ENCODE measurements at regions not wholly inside any gene's neighbourhood (a gene's known extent, or its start where the extent isn't known, plus 50 kb on each side); places are given as distances from the start of the nearest gene placed in this dataset.
A peak's percentile ranks its signal among the peaks of the same experiment; 100 is the strongest.

DNA sequence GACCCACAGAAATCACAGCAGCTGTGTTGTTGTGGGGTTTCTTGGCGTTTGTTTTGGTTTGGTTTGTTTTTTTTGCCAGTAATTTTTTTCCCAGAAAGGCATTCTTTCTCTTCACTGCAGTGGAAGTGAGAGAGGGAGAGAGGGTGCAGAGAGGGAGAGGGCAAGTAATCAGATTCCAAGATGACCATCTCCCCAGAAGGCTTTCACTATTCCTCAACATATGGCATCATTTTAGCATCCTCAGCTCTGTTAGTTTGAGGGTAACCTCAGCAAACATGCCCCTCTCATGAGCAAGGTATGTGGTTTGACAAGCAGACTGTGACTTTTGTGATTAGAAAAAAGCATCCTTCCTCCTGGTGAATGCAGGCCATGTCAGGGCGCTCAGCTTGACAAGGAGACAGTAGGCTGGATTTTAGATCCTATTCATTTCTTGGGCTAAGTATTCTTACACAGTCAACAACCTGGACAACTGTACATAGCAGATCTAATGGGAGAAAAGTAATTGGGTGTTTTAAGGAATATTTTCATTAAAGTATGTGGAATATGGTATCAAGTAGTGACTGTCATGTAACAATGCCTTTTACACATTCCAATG is 86.3 kb upstream of the PIK3CG start:
- peaks cover 41% of the 10 kb centered on the region for H3K36me3 Mint-ChIP-seq (ENCODE audit: insufficient read depth, unreplicated experiment)
- peak overlapping the region; percentile 96 for H3K27ac Mint-ChIP-seq (ENCODE audit: unreplicated experiment)
- CTCF ChIA-PET: interaction anchor here (1.5 to 1.7 kb wide), 2 partner anchors 42 to 47 kb away, joined by 4 to 7 read pairs; no protein-coding TSS in a partner anchor
- peaks cover 9% of the 10 kb centered on the region for H3K9me3 Mint-ChIP-seq (ENCODE audit: low read depth, unreplicated experiment)
- BruUV-seq (replicated peaks): no TSS peak
- DNase-seq: no peak
- TF ChIP-seq, protein P1, sequence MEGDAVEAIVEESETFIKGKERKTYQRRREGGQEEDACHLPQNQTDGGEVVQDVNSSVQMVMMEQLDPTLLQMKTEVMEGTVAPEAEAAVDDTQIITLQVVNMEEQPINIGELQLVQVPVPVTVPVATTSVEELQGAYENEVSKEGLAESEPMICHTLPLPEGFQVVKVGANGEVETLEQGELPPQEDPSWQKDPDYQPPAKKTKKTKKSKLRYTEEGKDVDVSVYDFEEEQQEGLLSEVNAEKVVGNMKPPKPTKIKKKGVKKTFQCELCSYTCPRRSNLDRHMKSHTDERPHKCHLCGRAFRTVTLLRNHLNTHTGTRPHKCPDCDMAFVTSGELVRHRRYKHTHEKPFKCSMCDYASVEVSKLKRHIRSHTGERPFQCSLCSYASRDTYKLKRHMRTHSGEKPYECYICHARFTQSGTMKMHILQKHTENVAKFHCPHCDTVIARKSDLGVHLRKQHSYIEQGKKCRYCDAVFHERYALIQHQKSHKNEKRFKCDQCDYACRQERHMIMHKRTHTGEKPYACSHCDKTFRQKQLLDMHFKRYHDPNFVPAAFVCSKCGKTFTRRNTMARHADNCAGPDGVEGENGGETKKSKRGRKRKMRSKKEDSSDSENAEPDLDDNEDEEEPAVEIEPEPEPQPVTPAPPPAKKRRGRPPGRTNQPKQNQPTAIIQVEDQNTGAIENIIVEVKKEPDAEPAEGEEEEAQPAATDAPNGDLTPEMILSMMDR (IDR thresholded peaks at IDR 0.05; ENCODE audit: unreplicated experiment): no peak
- H3K4me3 Mint-ChIP-seq (ENCODE audit: low read depth, unreplicated experiment): peak overlapping the region; percentile 42
- H3K4me1 Mint-ChIP-seq (ENCODE audit: low read depth, unreplicated experiment): peaks cover 69% of the 10 kb centered on the region
- no peaks in the 10 kb centered on the region for H3K27me3 Mint-ChIP-seq (ENCODE audit: unreplicated experiment)
- intact Hi-C loops (cut with micrococcal nuclease; ENCODE audit: unreplicated experiment): loop anchor here (5.0 to 10.0 kb wide), 3 partner anchors 121 to 601 kb away; partner anchors contain the start of gene NAMPT

GRCh38 chr7:106779877-106780276 is 85.2 kb upstream of the PIK3CG start:
- TF ChIP-seq, protein P1 (IDR thresholded peaks at IDR 0.05; ENCODE audit: unreplicated experiment): peak; percentile 39
- peak overlapping the region; percentile 42 for H3K4me3 Mint-ChIP-seq (ENCODE audit: low read depth, unreplicated experiment)
- H3K27me3 Mint-ChIP-seq (ENCODE audit: unreplicated experiment): no peaks in the 10 kb centered on the region
- intact Hi-C loops (cut with micrococcal nuclease; ENCODE audit: unreplicated experiment): loop anchor here (5.0 to 10.0 kb wide), 3 partner anchors 123 to 603 kb away; partner anchors contain the start of gene NAMPT
- peak overlapping the region; percentile 96 for H3K27ac Mint-ChIP-seq (ENCODE audit: unreplicated experiment)
- no TSS peak for BruUV-seq (replicated peaks)
- H3K4me1 Mint-ChIP-seq (ENCODE audit: low read depth, unreplicated experiment): peaks cover 60% of the 10 kb centered on the region
- peak; percentile 78 for DNase-seq
- peaks cover 9% of the 10 kb centered on the region for H3K9me3 Mint-ChIP-seq (ENCODE audit: low read depth, unreplicated experiment)
- CTCF ChIA-PET: interaction anchor here (0.7 to 1.7 kb wide), 6 partner anchors 9 to 603 kb away, joined by 3 to 9 read pairs (median 6); no protein-coding TSS in a partner anchor
- peaks cover 34% of the 10 kb centered on the region for H3K36me3 Mint-ChIP-seq (ENCODE audit: insufficient read depth, unreplicated experiment)

- CTCF ChIA-PET: no interaction called here
- no TSS peak for BruUV-seq (replicated peaks)
Measured at GRCh38 chr7:106781007-106781406, 84.1 kb upstream of the PIK3CG start.

DNA sequence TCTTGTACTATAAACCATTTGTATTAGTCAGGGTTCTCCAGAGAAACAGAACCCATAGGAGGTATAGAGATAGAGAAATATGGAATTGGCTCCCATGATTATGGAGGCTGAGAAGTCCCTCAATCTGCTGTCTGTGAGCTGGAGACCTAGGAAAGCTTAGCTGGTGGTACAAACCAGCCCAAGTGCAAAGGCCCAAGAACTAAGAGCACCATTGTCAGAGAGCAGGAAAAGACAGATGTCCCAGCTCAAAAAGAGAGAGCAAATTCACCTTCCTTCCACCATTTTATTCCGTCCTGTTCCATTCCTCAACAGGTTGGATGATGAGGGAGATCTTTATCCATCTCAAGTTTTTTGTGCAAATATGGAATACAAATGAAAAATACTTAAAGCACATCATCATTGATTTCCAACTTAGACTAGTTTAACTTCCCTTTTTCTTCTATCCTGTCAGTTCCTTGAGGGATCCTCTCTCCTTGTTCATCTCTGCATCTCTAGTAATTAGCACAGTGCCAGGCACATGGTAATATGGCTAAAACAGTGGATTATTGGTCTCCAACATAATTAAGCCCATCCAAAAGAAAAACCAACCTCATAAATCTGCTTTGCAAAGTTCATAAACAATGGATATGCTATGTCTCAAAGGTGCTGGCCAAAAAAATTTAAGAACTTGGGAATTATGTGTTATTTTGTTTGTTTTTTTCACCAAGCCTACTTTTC is 83.1 kb upstream of the PIK3CG start:
- Mint-ChIP-seq H3K9me3 (ENCODE audit: low read depth, unreplicated experiment) (peaks cover 3% of the 10 kb centered on the region), H3K4me3 (ENCODE audit: low read depth, unreplicated experiment) (no peak overlapping the region), H3K36me3 (ENCODE audit: insufficient read depth, unreplicated experiment) (peaks cover 14% of the 10 kb centered on the region), H3K27me3 (ENCODE audit: unreplicated experiment) (no peaks in the 10 kb centered on the region), H3K27ac (ENCODE audit: unreplicated experiment) (no peak overlapping the region), H3K4me1 (ENCODE audit: low read depth, unreplicated experiment) (peaks cover 39% of the 10 kb centered on the region)
- CTCF ChIA-PET: no interaction called here
- no TSS peak for BruUV-seq (replicated peaks)
- no peak for DNase-seq
- TF ChIP-seq, protein P1 (IDR thresholded peaks at IDR 0.05; ENCODE audit: unreplicated experiment): no peak
- intact Hi-C loops (cut with micrococcal nuclease; ENCODE audit: unreplicated experiment): no loop called here

More at GRCh38 chr7:106781007-106781406, 84.1 kb upstream of the PIK3CG start:
- TF ChIP-seq, protein P1 (IDR thresholded peaks at IDR 0.05; ENCODE audit: unreplicated experiment): no peak
- no peak for DNase-seq
- no peak overlapping the region for H3K4me3 Mint-ChIP-seq (ENCODE audit: low read depth, unreplicated experiment)
- no peaks in the 10 kb centered on the region for H3K27me3 Mint-ChIP-seq (ENCODE audit: unreplicated experiment)
- intact Hi-C loops (cut with micrococcal nuclease; ENCODE audit: unreplicated experiment): no loop called here
- H3K27ac Mint-ChIP-seq (ENCODE audit: unreplicated experiment): no peak overlapping the region
- H3K36me3 Mint-ChIP-seq (ENCODE audit: insufficient read depth, unreplicated experiment): peaks cover 23% of the 10 kb centered on the region
- H3K4me1 Mint-ChIP-seq (ENCODE audit: low read depth, unreplicated experiment): peaks cover 49% of the 10 kb centered on the region
- peaks cover 9% of the 10 kb centered on the region for H3K9me3 Mint-ChIP-seq (ENCODE audit: low read depth, unreplicated experiment)
